ENCODE measurements at regions not wholly inside any gene's neighbourhood (a gene's known extent, or its start where the extent isn't known, plus 50 kb on each side); places are given as distances from the start of the nearest gene placed in this dataset.

DNA sequence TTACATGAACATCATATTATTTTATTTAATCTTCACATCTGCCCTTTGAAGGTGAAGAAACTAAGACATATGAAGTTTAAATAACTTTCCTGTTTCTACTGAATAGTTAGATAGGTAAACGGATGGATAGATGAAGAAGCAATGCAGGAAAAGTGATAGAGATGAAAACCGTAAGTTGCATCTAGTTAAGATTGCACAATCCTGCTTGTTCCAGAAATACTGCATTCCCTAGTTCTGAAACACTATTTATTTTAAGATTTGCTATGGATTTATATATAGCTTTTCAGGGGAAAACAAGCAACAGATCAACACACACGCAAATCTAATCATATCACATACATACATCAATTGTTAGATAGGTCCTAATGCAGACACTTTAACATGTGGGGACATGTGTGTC lies 512.7 kb upstream of the C16orf82 start:
- H3K27ac ChIP-seq = no peak overlapping the region
- no peaks in the 10 kb centered on the region for H3K9me3 ChIP-seq
- peaks cover 0 to 4% (median 0%) of the 10 kb centered on the region in 9 donors for H3K27me3 ChIP-seq
- TF ChIP-seq, protein P1, sequence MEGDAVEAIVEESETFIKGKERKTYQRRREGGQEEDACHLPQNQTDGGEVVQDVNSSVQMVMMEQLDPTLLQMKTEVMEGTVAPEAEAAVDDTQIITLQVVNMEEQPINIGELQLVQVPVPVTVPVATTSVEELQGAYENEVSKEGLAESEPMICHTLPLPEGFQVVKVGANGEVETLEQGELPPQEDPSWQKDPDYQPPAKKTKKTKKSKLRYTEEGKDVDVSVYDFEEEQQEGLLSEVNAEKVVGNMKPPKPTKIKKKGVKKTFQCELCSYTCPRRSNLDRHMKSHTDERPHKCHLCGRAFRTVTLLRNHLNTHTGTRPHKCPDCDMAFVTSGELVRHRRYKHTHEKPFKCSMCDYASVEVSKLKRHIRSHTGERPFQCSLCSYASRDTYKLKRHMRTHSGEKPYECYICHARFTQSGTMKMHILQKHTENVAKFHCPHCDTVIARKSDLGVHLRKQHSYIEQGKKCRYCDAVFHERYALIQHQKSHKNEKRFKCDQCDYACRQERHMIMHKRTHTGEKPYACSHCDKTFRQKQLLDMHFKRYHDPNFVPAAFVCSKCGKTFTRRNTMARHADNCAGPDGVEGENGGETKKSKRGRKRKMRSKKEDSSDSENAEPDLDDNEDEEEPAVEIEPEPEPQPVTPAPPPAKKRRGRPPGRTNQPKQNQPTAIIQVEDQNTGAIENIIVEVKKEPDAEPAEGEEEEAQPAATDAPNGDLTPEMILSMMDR (IDR thresholded peaks at IDR 0.05) = no peak
- TF ChIP-seq POLR2A (IDR thresholded peaks at IDR 0.05) = no peak
- ATAC-seq (no peak), DNase-seq (no peak)
- intact Hi-C loops (cut with DNase I) = no loop called here
- no peak overlapping the region for H3K4me3 ChIP-seq
- no peaks in the 10 kb centered on the region for H3K4me1 ChIP-seq
- no peaks in the 10 kb centered on the region for H3K36me3 ChIP-seq
- 85 to 89% (median 87%) methylated on average over 3 of the region's 3 CpGs for WGBS, 4 donors

- H3K36me3 ChIP-seq = no peaks in the 10 kb centered on the region
- 76 to 78% (median 77%) methylated on average over 6 of the region's 6 CpGs for WGBS, 4 donors
- TF ChIP-seq, protein P1 (IDR thresholded peaks at IDR 0.05) = no peak
- TF ChIP-seq POLR2A (IDR thresholded peaks at IDR 0.05) = no peak
- no peak for DNase-seq
- H3K9me3 ChIP-seq = no peaks in the 10 kb centered on the region
- H3K27ac ChIP-seq = no peak overlapping the region
- intact Hi-C loops (cut with DNase I) = no loop called here
- H3K27me3 ChIP-seq = peaks cover 0 to 4% (median 0%) of the 10 kb centered on the region in 9 donors
- H3K4me1 ChIP-seq = no peaks in the 10 kb centered on the region
- no peak overlapping the region for H3K4me3 ChIP-seq
- no peak for ATAC-seq
These were observed 505.4 kb upstream of the C16orf82 start for GRCh38 chr16:26561303-26561702.

GRCh38 chr16:26563018-26563417 lies 503.7 kb upstream of the C16orf82 start:
- 74 to 84% (median 79%) methylated on average over 2 of the region's 2 CpGs for WGBS, 4 donors
- no peak overlapping the region for H3K4me3 ChIP-seq
- H3K9me3 ChIP-seq = no peaks in the 10 kb centered on the region
- TF ChIP-seq, protein P1 (IDR thresholded peaks at IDR 0.05) = no peak
- no peak for TF ChIP-seq POLR2A (IDR thresholded peaks at IDR 0.05)
- no peaks in the 10 kb centered on the region for H3K4me1 ChIP-seq
- peaks cover 0 to 4% (median 0%) of the 10 kb centered on the region in 9 donors for H3K27me3 ChIP-seq
- no peak overlapping the region for H3K27ac ChIP-seq
- DNase-seq (no peak), ATAC-seq (no peak)
- no peaks in the 10 kb centered on the region for H3K36me3 ChIP-seq
- intact Hi-C loops (cut with DNase I) = no loop called here

DNA sequence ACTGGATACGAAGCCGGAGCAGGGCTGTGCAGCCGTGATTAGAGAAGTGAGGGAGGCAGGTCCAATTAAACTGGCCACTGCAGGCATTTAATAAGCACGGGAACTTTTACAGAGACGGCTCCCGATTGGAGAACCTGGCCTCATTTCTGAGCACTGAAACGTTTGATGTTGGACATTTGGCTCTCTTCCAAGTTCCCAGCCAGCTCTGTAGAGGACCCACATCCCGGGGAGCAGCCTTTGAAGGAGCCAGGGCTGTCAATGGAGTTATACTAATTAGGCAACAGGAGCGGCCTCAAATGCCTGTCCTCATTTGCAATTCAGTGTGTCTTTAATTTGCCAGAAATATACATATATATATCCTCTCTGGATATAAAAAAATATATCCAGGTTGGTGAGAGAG lies 499.4 kb upstream of the C16orf82 start:
- Histone ChIP-seq H3K27me3 (no peaks in the 10 kb centered on the region), H3K9me3 (no peaks in the 10 kb centered on the region), H3K27ac (no peak overlapping the region), H3K36me3 (no peaks in the 10 kb centered on the region), H3K4me3 (no peak overlapping the region), H3K4me1 (no peaks in the 10 kb centered on the region)
- TF ChIP-seq POLR2A (IDR thresholded peaks at IDR 0.05) = no peak
- TF ChIP-seq, protein P1 (IDR thresholded peaks at IDR 0.05) = no peak
- WGBS, 4 donors = 50 to 64% (median 58%) methylated on average over 9 of the region's 9 CpGs
- no peak for ATAC-seq
- intact Hi-C loops (cut with DNase I) = loop anchor here in 1 of 10 donors (5.0 kb wide), 1 partner anchor 730 kb away; no protein-coding TSS in a partner anchor
- DNase-seq = no peak

Measured in heart left ventricle (tissue), 16 donors.